HepG2 (cell line): ENCODE measurements at regions not wholly inside any gene's neighbourhood (a gene's known extent, or its start where the extent isn't known, plus 50 kb on each side); places are given as distances from the start of the nearest gene placed in this dataset.

Experiments
- CTCF ChIP-seq: sonication (generic); formaldehyde crosslinking; IDR thresholded peaks from 2 replicates; pipeline ENCODE4 v1.5.0; 2020; ENCODE audit warnings: mild to moderate bottlenecking, missing genetic modification reagents, moderate library complexity
- EP300 ChIP-seq, 3 experiments: sonication (generic) in 1 of 3; formaldehyde crosslinking in 1 of 3; IDR thresholded peaks; 2 replicates each; pipeline versions ENCODE4 v1.5.1 to v1.6.1; 2011 to 2020; ENCODE audit warnings: low read depth in 2 of 3, low read length in 2 of 3, borderline replicate concordance in 1 of 3, improper control_type of control experiment in 1 of 3, mild to moderate bottlenecking in 1 of 3, missing genetic modification reagents in 1 of 3, moderate library complexity in 1 of 3
- ETS1 ChIP-seq: sonication (generic); formaldehyde crosslinking; IDR thresholded peaks from 2 replicates; pipeline ENCODE4 v1.4.0; 2020; ENCODE audit warnings: missing genetic modification reagents
- JUND ChIP-seq: sonication (generic); formaldehyde crosslinking; IDR thresholded peaks from 2 replicates; pipeline ENCODE4 v1.8.0; 2022; ENCODE audit warnings: mild to moderate bottlenecking, missing genetic modification reagents
- KLF9 ChIP-seq: IDR thresholded peaks from 2 replicates; pipeline ENCODE4 v1.6.1; 2016; ENCODE audit warnings: low read depth
- NCOA5 ChIP-seq: sonication (generic); formaldehyde crosslinking; IDR thresholded peaks from 2 replicates; pipeline ENCODE4 v1.4.0; 2020; ENCODE audit warnings: missing genetic modification reagents
- NFYB ChIP-seq: sonication (generic); formaldehyde crosslinking; IDR thresholded peaks from 2 replicates; pipeline ENCODE4 v1.4.0; 2020; ENCODE audit warnings: missing genetic modification reagents
- ZBTB2 ChIP-seq: sonication (generic); formaldehyde crosslinking; IDR thresholded peaks from 2 replicates; pipeline ENCODE4 v1.8.0; 2022; ENCODE audit warnings: low read depth, missing genetic modification reagents
- ZMYM4 ChIP-seq: sonication (generic); formaldehyde crosslinking; IDR thresholded peaks from 2 replicates; pipeline ENCODE4 v1.8.1; 2023; ENCODE audit warnings: mild to moderate bottlenecking, missing genetic modification reagents
- ZNF253 ChIP-seq: sonication (generic); formaldehyde crosslinking; IDR thresholded peaks from 2 replicates; pipeline ENCODE4 v1.8.0; 2022; ENCODE audit warnings: mild to moderate bottlenecking, missing genetic modification reagents, borderline replicate concordance

GRCh38 chr15:100812802-100813201 lies 66.8 kb upstream of the ALDH1A3 start:
- no peak for TF ChIP-seq NCOA5 (CRISPR knock-in tag)
- TF ChIP-seq NFYB (CRISPR knock-in tag): no peak
- no peak for TF ChIP-seq ETS1 (CRISPR knock-in tag)
- TF ChIP-seq EP300 (IDR thresholded peaks at IDR 0.05; ENCODE audit: low read depth in 2 of 2, low read length in 2 of 2): no peak
- TF ChIP-seq EP300 (CRISPR knock-in tag; IDR thresholded peaks at IDR 0.05; ENCODE audit: borderline replicate concordance): no peak
- TF ChIP-seq JUND (CRISPR knock-in tag): no peak
- TF ChIP-seq ZNF253: no peak
- no peak for TF ChIP-seq KLF9 (CRISPR knock-in tag)
- no peak for TF ChIP-seq CTCF (CRISPR knock-in tag)
- no peak for TF ChIP-seq ZBTB2 (CRISPR knock-in tag)
- no peak for TF ChIP-seq ZMYM4 (CRISPR knock-in tag)
